PC-9 (cell line): ENCODE measurements at regions not wholly inside any gene's neighbourhood (a gene's known extent, or its start where the extent isn't known, plus 50 kb on each side); places are given as distances from the start of the nearest gene placed in this dataset.

Experiments used
- BruUV-seq: library from RNA; stranded (reverse); fragments of 400-500 nt; replicated peaks from 2 replicates; lab custom pipeline; 2021; lab: Mats Ljungman, UMichigan
- CTCF ChIA-PET: fragments of 300-600 bp; sonication (Branson Sonifier 250); formaldehyde crosslinking; loops from one replicate; lab custom pipeline; 2022; ENCODE audit warnings: antibody characterized with exemption; lab: Charles Lee
- POLR2A ChIA-PET: fragments of 300-600 bp; sonication (Branson Sonifier 250); formaldehyde crosslinking; loops from one replicate; lab custom pipeline; 2022; ENCODE audit warnings: antibody characterized with exemption; ENCODE audit not compliant: unreplicated experiment; lab: Charles Lee
- DNase-seq, 2 experiments: peaks; one replicate each; pipeline versions ENCODE4 v3.0.0 to v3.0.0-alpha.2; 2015 to 2022; ENCODE audit warnings: mixed read lengths in 1 of 2
- H2AFZ ChIP-seq: fragments of 200-600 bp; sonication (generic); 2 replicates; pipeline ENCODE4 v1.8.1; 2017; ENCODE audit warnings: antibody characterized with exemption
- H3F3A ChIP-seq: fragments of 200-600 bp; sonication (generic); 2 replicates; pipeline ENCODE4 v1.8.1; 2017; ENCODE audit warnings: antibody characterized with exemption, mild to moderate bottlenecking, low read depth; ENCODE audit not compliant: insufficient read depth
- H3K27ac ChIP-seq: fragments of 200-600 bp; sonication (generic); 2 replicates; pipeline ENCODE4 v1.6.1; 2016; ENCODE audit warnings: mixed run types
- H3K27me3 ChIP-seq: fragments of 200-600 bp; sonication (generic); 2 replicates; pipeline ENCODE4 v1.6.1; 2016; ENCODE audit warnings: low read depth, mixed run types; ENCODE audit not compliant: insufficient read depth
- H3K36me3 ChIP-seq: fragments of 200-600 bp; sonication (generic); 2 replicates; pipeline ENCODE4 v1.6.1; 2016; ENCODE audit warnings: low read depth, mixed run types
- H3K4me1 ChIP-seq: fragments of 200-600 bp; sonication (generic); replicated peaks from 2 replicates; pipeline ENCODE4 v1.6.1; 2016; ENCODE audit warnings: mixed run types; ENCODE audit not compliant: insufficient read depth
- H3K4me2 ChIP-seq: fragments of 200-600 bp; sonication (generic); 2 replicates; pipeline ENCODE4 v1.6.1; 2017; ENCODE audit warnings: mixed run types
- H3K4me3 ChIP-seq: fragments of 200-600 bp; sonication (generic); 2 replicates; pipeline ENCODE4 v1.6.1; 2016; ENCODE audit warnings: mixed run types
- H3K79me2 ChIP-seq: fragments of 200-600 bp; sonication (generic); 2 replicates; pipeline ENCODE4 v1.6.1; 2017; ENCODE audit warnings: low read depth, mixed run types
- H3K9me2 ChIP-seq: fragments of 200-600 bp; sonication (generic); 2 replicates; pipeline ENCODE4 v1.8.1; 2017; ENCODE audit warnings: mild to moderate bottlenecking; ENCODE audit not compliant: insufficient read depth
- H3K9me3 ChIP-seq: fragments of 200-600 bp; sonication (generic); 2 replicates; pipeline ENCODE4 v1.8.1; 2016; ENCODE audit warnings: low read depth; ENCODE audit not compliant: insufficient read depth
- H4K20me1 ChIP-seq: fragments of 200-600 bp; sonication (generic); 2 replicates; pipeline ENCODE4 v1.8.1; 2017; ENCODE audit not compliant: insufficient read depth
- EZH2 ChIP-seq: fragments of 200-600 bp; sonication (generic); IDR thresholded peaks from 2 replicates; pipeline ENCODE4 v1.8.0; 2017; ENCODE audit warnings: antibody characterized with exemption, low read depth
- intact Hi-C: fragments of 100-400 bp; cut with micrococcal nuclease; formaldehyde crosslinking; loops from one replicate; pipeline ENCODE4 v1.10.0; 2022; ENCODE audit not compliant: unreplicated experiment
- TF ChIP-seq, protein P1 (sequence below): fragments of 200-600 bp; sonication (generic); conservative IDR thresholded peaks from 2 replicates; pipeline ENCODE4 v1.6.1; 2017; ENCODE audit warnings: mixed run types, antibody characterized with exemption, mild to moderate bottlenecking, moderate library complexity

DNA sequence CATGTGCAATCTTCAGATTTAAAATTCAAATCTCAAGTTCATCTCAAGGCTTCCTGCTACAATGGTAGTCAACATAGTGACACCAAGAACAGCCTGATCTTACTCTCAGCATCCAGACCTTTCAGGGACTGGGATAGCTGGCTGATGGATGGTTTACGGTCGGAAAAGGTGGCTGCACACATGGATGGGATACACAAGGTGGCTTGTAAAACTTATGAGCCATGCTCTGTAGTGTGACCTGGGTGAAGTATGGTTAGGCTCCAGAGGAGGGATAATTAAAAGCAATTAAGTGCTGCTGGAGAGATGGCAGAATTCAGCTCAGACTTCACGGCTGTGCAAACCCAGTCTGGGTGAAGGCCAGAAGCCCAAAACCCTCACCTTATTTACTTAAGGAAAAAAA is 379.5 kb downstream of the NFIB start:
- H3K9me2 ChIP-seq: no peaks in the 10 kb centered on the region

GRCh38 chr9:13933268-13933656 is 380.7 kb downstream of the NFIB start:
- Histone ChIP-seq H3K36me3 (no peaks in the 10 kb centered on the region), H3K27me3 (no peaks in the 10 kb centered on the region), H3K27ac (no peak overlapping the region), H3K4me3 (no peak overlapping the region), H3K4me1 (no peaks in the 10 kb centered on the region), H3K79me2 (no peaks in the 10 kb centered on the region), H3F3A (no peaks in the 10 kb centered on the region), H3K9me3 (no peaks in the 10 kb centered on the region), H2AFZ (no peak overlapping the region), H4K20me1 (no peaks in the 10 kb centered on the region), H3K9me2 (no peaks in the 10 kb centered on the region), H3K4me2 (no peak overlapping the region)
- intact Hi-C loops: no loop called here
- ChIA-PET CTCF (no interaction called here), POLR2A (no interaction called here)
- no peak for DNase-seq
- no TSS peak for BruUV-seq
- no peak for TF ChIP-seq EZH2
- TF ChIP-seq, protein P1, sequence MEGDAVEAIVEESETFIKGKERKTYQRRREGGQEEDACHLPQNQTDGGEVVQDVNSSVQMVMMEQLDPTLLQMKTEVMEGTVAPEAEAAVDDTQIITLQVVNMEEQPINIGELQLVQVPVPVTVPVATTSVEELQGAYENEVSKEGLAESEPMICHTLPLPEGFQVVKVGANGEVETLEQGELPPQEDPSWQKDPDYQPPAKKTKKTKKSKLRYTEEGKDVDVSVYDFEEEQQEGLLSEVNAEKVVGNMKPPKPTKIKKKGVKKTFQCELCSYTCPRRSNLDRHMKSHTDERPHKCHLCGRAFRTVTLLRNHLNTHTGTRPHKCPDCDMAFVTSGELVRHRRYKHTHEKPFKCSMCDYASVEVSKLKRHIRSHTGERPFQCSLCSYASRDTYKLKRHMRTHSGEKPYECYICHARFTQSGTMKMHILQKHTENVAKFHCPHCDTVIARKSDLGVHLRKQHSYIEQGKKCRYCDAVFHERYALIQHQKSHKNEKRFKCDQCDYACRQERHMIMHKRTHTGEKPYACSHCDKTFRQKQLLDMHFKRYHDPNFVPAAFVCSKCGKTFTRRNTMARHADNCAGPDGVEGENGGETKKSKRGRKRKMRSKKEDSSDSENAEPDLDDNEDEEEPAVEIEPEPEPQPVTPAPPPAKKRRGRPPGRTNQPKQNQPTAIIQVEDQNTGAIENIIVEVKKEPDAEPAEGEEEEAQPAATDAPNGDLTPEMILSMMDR: no peak

More for the DNA sequence above, 379.5 kb downstream of the NFIB start:
- H3K27me3 ChIP-seq: no peaks in the 10 kb centered on the region
- no peak overlapping the region for H2AFZ ChIP-seq
- H3K4me1 ChIP-seq: no peaks in the 10 kb centered on the region
- no peaks in the 10 kb centered on the region for H3F3A ChIP-seq
- no peak overlapping the region for H3K27ac ChIP-seq
- ChIA-PET CTCF (no interaction called here), POLR2A (no interaction called here)
- TF ChIP-seq, protein P1: no peak
- no peak for TF ChIP-seq EZH2
- no peak for DNase-seq
- no peaks in the 10 kb centered on the region for H3K9me3 ChIP-seq
- H3K4me2 ChIP-seq: no peak overlapping the region
- H3K4me3 ChIP-seq: no peak overlapping the region
- no peaks in the 10 kb centered on the region for H3K36me3 ChIP-seq
- H3K79me2 ChIP-seq: no peaks in the 10 kb centered on the region
- no TSS peak for BruUV-seq
- H4K20me1 ChIP-seq: no peaks in the 10 kb centered on the region
- intact Hi-C loops: no loop called here

DNA sequence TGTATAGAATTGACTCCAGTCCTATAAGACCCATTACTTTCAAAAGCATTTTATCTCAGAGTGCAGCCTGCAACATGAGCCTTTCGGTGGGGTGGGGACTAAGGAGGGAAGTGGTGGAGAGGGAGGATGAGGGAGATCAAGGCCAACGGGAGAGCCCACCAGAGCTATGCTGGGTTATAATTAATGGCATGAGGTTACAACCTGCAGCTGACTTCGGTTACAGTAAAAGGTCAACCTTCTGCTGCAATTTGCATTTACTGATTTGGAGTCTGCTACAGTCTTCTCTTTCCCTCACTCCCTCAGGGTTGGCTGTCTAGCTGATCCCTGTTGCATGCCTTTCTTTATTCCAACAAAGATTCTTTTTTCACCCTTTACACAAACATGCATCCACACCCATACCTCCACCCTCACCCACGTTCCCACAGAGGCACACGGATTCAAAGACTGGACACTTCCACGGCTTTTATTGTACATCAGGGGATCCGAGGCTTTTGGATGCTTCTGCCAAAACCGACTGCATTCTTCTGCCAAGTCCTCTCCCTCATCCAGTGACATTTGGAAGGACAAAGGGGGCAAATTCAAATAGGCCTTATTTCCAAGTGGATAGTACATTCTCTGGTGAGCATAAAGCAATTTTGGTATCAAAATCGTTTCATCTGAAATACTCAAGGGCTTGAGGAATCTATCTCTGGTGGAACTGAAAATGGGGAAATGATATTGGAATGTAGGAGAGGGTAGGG is 381.2 kb downstream of the NFIB start:
- POLR2A ChIA-PET: no interaction called here
- no TSS peak for BruUV-seq
- Histone ChIP-seq H3K79me2 (no peaks in the 10 kb centered on the region), H3K36me3 (no peaks in the 10 kb centered on the region), H3K4me3 (no peak overlapping the region), H3K4me1 (no peaks in the 10 kb centered on the region), H3K9me2 (no peaks in the 10 kb centered on the region), H3K27ac (no peak overlapping the region), H2AFZ (no peak overlapping the region), H4K20me1 (no peaks in the 10 kb centered on the region), H3K27me3 (no peaks in the 10 kb centered on the region), H3K9me3 (no peaks in the 10 kb centered on the region), H3F3A (no peaks in the 10 kb centered on the region), H3K4me2 (no peak overlapping the region)
- TF ChIP-seq, protein P1: no peak
- TF ChIP-seq EZH2: no peak
- intact Hi-C loops: no loop called here
- DNase-seq: no peak
- CTCF ChIA-PET: no interaction called here
